H1 (cell line): ENCODE measurements at regions not wholly inside any gene's neighbourhood (a gene's known extent, or its start where the extent isn't known, plus 50 kb on each side); places are given as distances from the start of the nearest gene placed in this dataset.

Source experiments
- SRF ChIP-seq: IDR thresholded peaks from 2 replicates; pipeline ENCODE4 v1.6.1; 2011; ENCODE audit warnings: mild to moderate bottlenecking, low read depth, low read length, moderate library complexity

GRCh38 chr6:112618849-112619248 is 271.7 kb downstream of the RFPL4B start (continued):
- no peak for TF ChIP-seq SRF
